WTC11 (cell line): ENCODE measurements at regions not wholly inside any gene's neighbourhood (a gene's known extent, or its start where the extent isn't known, plus 50 kb on each side); places are given as distances from the start of the nearest gene placed in this dataset.

Source experiments
- ATAC-seq: fragments of 200-7000 bp; cut with Tn5 transposase; 2 replicates; pipeline ENCODE4 v1.10.0; 2021; ENCODE audit warnings: mild to moderate bottlenecking, moderate library complexity
- CTCF ChIA-PET: fragments of 300-600 bp; sonication (Branson Sonifier 250); formaldehyde crosslinking; loops from one replicate; lab custom pipeline; 2021; ENCODE audit warnings: antibody characterized with exemption; lab: Charles Lee
- POLR2A ChIA-PET: fragments of 350-600 bp; sonication (Branson Sonifier 250); formaldehyde crosslinking; loops from one replicate; lab custom pipeline; 2021; ENCODE audit warnings: antibody characterized with exemption; lab: Charles Lee
- DNase-seq: peaks from one replicate; pipeline ENCODE4 v3.0.0; 2021; ENCODE audit warnings: low spot score
- H3K27ac Mint-ChIP-seq: 2 replicates; pipeline ENCODE4 v1.8.0; 2021; ENCODE audit warnings: mixed read lengths
- H3K27me3 Mint-ChIP-seq: 2 replicates; pipeline ENCODE4 v1.8.0; 2021; ENCODE audit warnings: low read depth, mild to moderate bottlenecking, moderate library complexity, mixed read lengths
- H3K36me3 Mint-ChIP-seq: 2 replicates; pipeline ENCODE4 v1.8.0; 2021; ENCODE audit warnings: mixed read lengths
- H3K4me1 Mint-ChIP-seq: 2 replicates; pipeline ENCODE4 v1.8.0; 2022; ENCODE audit warnings: mixed read lengths
- H3K4me3 Mint-ChIP-seq: 2 replicates; pipeline ENCODE4 v1.8.0; 2021; ENCODE audit warnings: mild to moderate bottlenecking, moderate library complexity, mixed read lengths
- H3K9me3 Mint-ChIP-seq: 2 replicates; pipeline ENCODE4 v1.8.0; 2021; ENCODE audit warnings: mixed read lengths
- ATF1 ChIP-seq: sonication (generic); formaldehyde crosslinking; IDR thresholded peaks from 2 replicates; pipeline ENCODE4 v1.8.1; 2023; ENCODE audit warnings: mild to moderate bottlenecking, moderate library complexity, missing genetic modification reagents
- CREB1 ChIP-seq: sonication (generic); formaldehyde crosslinking; IDR thresholded peaks from 2 replicates; pipeline ENCODE4 v1.8.0; 2023; ENCODE audit warnings: mild to moderate bottlenecking, missing genetic modification reagents
- ELF4 ChIP-seq: sonication (generic); formaldehyde crosslinking; IDR thresholded peaks from 2 replicates; pipeline ENCODE4 v1.8.1; 2022; ENCODE audit warnings: low read depth, mild to moderate bottlenecking, moderate library complexity, missing genetic modification reagents
- FOXJ3 ChIP-seq: sonication (generic); formaldehyde crosslinking; IDR thresholded peaks from 2 replicates; pipeline ENCODE4 v1.9.0; 2021; ENCODE audit warnings: missing genetic modification reagents, mild to moderate bottlenecking, borderline replicate concordance
- FOXK1 ChIP-seq: sonication (generic); formaldehyde crosslinking; IDR thresholded peaks from 2 replicates; pipeline ENCODE4 v1.8.0; 2022; ENCODE audit warnings: mild to moderate bottlenecking, moderate library complexity, missing genetic modification reagents
- GABPB1 ChIP-seq: sonication (generic); formaldehyde crosslinking; IDR thresholded peaks from 2 replicates; pipeline ENCODE4 v1.8.1; 2023; ENCODE audit warnings: mild to moderate bottlenecking, missing genetic modification reagents
- GTF2I ChIP-seq: fragments of 250-450 bp; sonication (Bioruptor Pico); conservative IDR thresholded peaks from 2 replicates; pipeline ENCODE4 v1.4.0; 2021; ENCODE audit warnings: mild to moderate bottlenecking
- JAZF1 ChIP-seq: fragments of 250-450 bp; sonication (Bioruptor Pico); IDR thresholded peaks from 2 replicates; pipeline ENCODE4 v1.9.0; 2021; ENCODE audit warnings: moderate library complexity, mild to moderate bottlenecking, inconsistent platforms
- MLX ChIP-seq: sonication (generic); formaldehyde crosslinking; IDR thresholded peaks from 2 replicates; pipeline ENCODE4 v1.8.1; 2023; ENCODE audit warnings: mild to moderate bottlenecking, missing genetic modification reagents, moderate library complexity
- NFATC4 ChIP-seq: fragments of 250-450 bp; sonication (Bioruptor Pico); IDR thresholded peaks from 2 replicates; pipeline ENCODE4 v1.9.0; 2021; ENCODE audit warnings: mild to moderate bottlenecking
- OVOL2 ChIP-seq: fragments of 250-450 bp; sonication (Bioruptor Pico); IDR thresholded peaks from 2 replicates; pipeline ENCODE4 v1.9.0; 2021; ENCODE audit warnings: mild to moderate bottlenecking, borderline replicate concordance
- RELA ChIP-seq: sonication (generic); formaldehyde crosslinking; IDR thresholded peaks from 2 replicates; pipeline ENCODE4 v1.8.1; 2022; ENCODE audit warnings: missing genetic modification reagents, mild to moderate bottlenecking, borderline replicate concordance
- SMAD3 ChIP-seq: sonication (generic); formaldehyde crosslinking; IDR thresholded peaks from 2 replicates; pipeline ENCODE4 v1.8.0; 2022; ENCODE audit warnings: missing genetic modification reagents, mild to moderate bottlenecking, borderline replicate concordance
- ZNF396 ChIP-seq: fragments of 250-450 bp; sonication (Bioruptor Pico); IDR thresholded peaks from 2 replicates; pipeline ENCODE4 v1.8.0; 2021; ENCODE audit warnings: mild to moderate bottlenecking, moderate library complexity, borderline replicate concordance
- ZNF423 ChIP-seq: fragments of 250-450 bp; sonication (Bioruptor Pico); IDR thresholded peaks from 2 replicates; pipeline ENCODE4 v2.1.2; 2022; ENCODE audit warnings: mild to moderate bottlenecking, moderate library complexity
- TF ChIP-seq, protein P1 (sequence below): fragments of 250-450 bp; sonication (Bioruptor Pico); IDR thresholded peaks from 2 replicates; pipeline ENCODE4 v1.9.0; 2021; ENCODE audit warnings: mild to moderate bottlenecking
- TF ChIP-seq, protein P2 (sequence below): sonication (generic); formaldehyde crosslinking; IDR thresholded peaks from 2 replicates; pipeline ENCODE4 v1.8.0; 2023; ENCODE audit warnings: missing genetic modification reagents
- TF ChIP-seq, protein P3 (sequence below): sonication (generic); formaldehyde crosslinking; IDR thresholded peaks from 2 replicates; pipeline ENCODE4 v1.8.0; 2023; ENCODE audit warnings: missing genetic modification reagents, mild to moderate bottlenecking, borderline replicate concordance
- TF ChIP-seq, protein P4 (sequence below): fragments of 250-450 bp; sonication (Bioruptor Pico); IDR thresholded peaks from 2 replicates; pipeline ENCODE4 v2.1.2; 2022; ENCODE audit warnings: mild to moderate bottlenecking, moderate library complexity

- no peaks in the 10 kb centered on the region for H3K36me3 Mint-ChIP-seq
- peaks cover 22% of the 10 kb centered on the region for H3K4me1 Mint-ChIP-seq
- H3K27me3 Mint-ChIP-seq = no peaks in the 10 kb centered on the region; the same call in 1 of the 2 replicates
- POLR2A ChIA-PET = no interaction called here
- ATAC-seq = 0 out of 2 replicates have a peak, but pooled peaks have one; percentile 20
- TF ChIP-seq GABPB1 (0 out of 2 replicates have a peak, but pooled peaks have one; percentile 17), RELA (CRISPR knock-in tag) (no peak)
- TF ChIP-seq, all 79 proteins: peak for 1
- DNase-seq = no peak
- CTCF ChIA-PET = interaction anchor here (1.2 to 1.5 kb wide), 2 partner anchors 9 to 10 kb away, joined by 3 to 4 read pairs; no protein-coding TSS in a partner anchor
- peaks cover 12% of the 10 kb centered on the region for H3K9me3 Mint-ChIP-seq
- H3K4me3 Mint-ChIP-seq = no peak overlapping the region
- H3K27ac Mint-ChIP-seq = peak overlapping the region; percentile 75
Observed at GRCh38 chr4:102439236-102439614, 61.9 kb upstream of the NFKB1 start.

DNA sequence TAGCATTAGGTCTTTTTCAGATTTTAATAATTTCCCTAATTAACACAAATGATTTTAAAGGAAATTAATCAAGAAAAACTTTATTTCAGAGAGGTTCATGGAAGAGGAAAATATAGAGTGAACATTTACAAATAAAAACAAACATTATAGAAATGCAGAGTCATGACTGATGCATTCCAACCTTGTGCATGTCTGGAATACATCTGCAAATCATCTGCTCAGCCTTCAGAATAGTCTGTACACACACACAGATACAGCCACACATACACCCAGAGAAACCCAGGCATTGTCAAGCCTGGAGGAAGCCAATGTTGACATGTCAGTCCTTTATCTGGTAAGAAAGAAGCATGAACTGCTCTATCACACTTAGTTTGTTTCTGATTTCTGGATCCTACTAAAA is 61.3 kb upstream of the NFKB1 start:
- TF ChIP-seq ELF4 (no peak), ZNF423 (CRISPR knock-in tag) (no peak), GTF2I (no peak), ZNF396 (CRISPR knock-in tag) (no peak), FOXK1 (no peak), ATF1 (CRISPR knock-in tag) (no peak), OVOL2 (CRISPR knock-in tag) (no peak), FOXJ3 (no peak), MLX (CRISPR knock-in tag) (no peak)
- TF ChIP-seq, protein P1, sequence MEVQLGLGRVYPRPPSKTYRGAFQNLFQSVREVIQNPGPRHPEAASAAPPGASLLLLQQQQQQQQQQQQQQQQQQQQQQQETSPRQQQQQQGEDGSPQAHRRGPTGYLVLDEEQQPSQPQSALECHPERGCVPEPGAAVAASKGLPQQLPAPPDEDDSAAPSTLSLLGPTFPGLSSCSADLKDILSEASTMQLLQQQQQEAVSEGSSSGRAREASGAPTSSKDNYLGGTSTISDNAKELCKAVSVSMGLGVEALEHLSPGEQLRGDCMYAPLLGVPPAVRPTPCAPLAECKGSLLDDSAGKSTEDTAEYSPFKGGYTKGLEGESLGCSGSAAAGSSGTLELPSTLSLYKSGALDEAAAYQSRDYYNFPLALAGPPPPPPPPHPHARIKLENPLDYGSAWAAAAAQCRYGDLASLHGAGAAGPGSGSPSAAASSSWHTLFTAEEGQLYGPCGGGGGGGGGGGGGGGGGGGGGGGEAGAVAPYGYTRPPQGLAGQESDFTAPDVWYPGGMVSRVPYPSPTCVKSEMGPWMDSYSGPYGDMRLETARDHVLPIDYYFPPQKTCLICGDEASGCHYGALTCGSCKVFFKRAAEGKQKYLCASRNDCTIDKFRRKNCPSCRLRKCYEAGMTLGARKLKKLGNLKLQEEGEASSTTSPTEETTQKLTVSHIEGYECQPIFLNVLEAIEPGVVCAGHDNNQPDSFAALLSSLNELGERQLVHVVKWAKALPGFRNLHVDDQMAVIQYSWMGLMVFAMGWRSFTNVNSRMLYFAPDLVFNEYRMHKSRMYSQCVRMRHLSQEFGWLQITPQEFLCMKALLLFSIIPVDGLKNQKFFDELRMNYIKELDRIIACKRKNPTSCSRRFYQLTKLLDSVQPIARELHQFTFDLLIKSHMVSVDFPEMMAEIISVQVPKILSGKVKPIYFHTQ (CRISPR knock-in tag) = no peak
- TF ChIP-seq, protein P2, sequence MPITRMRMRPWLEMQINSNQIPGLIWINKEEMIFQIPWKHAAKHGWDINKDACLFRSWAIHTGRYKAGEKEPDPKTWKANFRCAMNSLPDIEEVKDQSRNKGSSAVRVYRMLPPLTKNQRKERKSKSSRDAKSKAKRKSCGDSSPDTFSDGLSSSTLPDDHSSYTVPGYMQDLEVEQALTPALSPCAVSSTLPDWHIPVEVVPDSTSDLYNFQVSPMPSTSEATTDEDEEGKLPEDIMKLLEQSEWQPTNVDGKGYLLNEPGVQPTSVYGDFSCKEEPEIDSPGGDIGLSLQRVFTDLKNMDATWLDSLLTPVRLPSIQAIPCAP (CRISPR knock-in tag) = no peak
- TF ChIP-seq, protein P3, sequence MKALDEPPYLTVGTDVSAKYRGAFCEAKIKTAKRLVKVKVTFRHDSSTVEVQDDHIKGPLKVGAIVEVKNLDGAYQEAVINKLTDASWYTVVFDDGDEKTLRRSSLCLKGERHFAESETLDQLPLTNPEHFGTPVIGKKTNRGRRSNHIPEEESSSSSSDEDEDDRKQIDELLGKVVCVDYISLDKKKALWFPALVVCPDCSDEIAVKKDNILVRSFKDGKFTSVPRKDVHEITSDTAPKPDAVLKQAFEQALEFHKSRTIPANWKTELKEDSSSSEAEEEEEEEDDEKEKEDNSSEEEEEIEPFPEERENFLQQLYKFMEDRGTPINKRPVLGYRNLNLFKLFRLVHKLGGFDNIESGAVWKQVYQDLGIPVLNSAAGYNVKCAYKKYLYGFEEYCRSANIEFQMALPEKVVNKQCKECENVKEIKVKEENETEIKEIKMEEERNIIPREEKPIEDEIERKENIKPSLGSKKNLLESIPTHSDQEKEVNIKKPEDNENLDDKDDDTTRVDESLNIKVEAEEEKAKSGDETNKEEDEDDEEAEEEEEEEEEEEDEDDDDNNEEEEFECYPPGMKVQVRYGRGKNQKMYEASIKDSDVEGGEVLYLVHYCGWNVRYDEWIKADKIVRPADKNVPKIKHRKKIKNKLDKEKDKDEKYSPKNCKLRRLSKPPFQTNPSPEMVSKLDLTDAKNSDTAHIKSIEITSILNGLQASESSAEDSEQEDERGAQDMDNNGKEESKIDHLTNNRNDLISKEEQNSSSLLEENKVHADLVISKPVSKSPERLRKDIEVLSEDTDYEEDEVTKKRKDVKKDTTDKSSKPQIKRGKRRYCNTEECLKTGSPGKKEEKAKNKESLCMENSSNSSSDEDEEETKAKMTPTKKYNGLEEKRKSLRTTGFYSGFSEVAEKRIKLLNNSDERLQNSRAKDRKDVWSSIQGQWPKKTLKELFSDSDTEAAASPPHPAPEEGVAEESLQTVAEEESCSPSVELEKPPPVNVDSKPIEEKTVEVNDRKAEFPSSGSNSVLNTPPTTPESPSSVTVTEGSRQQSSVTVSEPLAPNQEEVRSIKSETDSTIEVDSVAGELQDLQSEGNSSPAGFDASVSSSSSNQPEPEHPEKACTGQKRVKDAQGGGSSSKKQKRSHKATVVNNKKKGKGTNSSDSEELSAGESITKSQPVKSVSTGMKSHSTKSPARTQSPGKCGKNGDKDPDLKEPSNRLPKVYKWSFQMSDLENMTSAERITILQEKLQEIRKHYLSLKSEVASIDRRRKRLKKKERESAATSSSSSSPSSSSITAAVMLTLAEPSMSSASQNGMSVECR = no peak
- CTCF ChIA-PET = no interaction called here
- peaks cover 22% of the 10 kb centered on the region for H3K4me1 Mint-ChIP-seq
- no peak for ATAC-seq
- no peaks in the 10 kb centered on the region for H3K36me3 Mint-ChIP-seq
- H3K27ac Mint-ChIP-seq = peak overlapping the region; percentile 75; the same call in 1 of the 2 replicates
- DNase-seq = no peak
- H3K27me3 Mint-ChIP-seq = no peaks in the 10 kb centered on the region; the same call in 1 of the 2 replicates
- H3K4me3 Mint-ChIP-seq = no peak overlapping the region
- H3K9me3 Mint-ChIP-seq = peaks cover 7% of the 10 kb centered on the region
- POLR2A ChIA-PET = no interaction called here

DNA sequence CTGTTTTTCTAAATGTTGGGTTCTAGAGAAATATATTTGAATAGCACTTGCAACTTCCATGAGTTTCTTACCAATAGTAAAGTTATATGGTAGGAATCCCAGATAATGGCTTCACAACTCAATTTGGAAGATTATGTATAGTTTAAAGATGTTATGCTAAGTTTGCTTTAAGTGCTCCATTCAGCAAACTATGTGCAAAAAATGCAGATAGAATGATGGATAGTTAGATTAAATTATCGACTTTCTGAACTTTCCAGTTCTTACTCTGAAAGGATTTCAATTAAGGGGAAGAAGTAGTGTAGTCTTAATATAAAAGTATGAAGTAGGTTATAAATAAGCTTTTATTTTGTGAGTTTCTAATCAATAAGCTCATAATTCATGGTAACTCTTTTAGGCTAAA is 60.7 kb upstream of the NFKB1 start:
- no peak for DNase-seq
- ChIA-PET POLR2A (no interaction called here), CTCF (no interaction called here)
- H3K4me3 Mint-ChIP-seq = no peak overlapping the region
- H3K27me3 Mint-ChIP-seq = no peaks in the 10 kb centered on the region; the same call in 1 of the 2 replicates
- H3K9me3 Mint-ChIP-seq = peaks cover 6% of the 10 kb centered on the region
- H3K4me1 Mint-ChIP-seq = peaks cover 22% of the 10 kb centered on the region
- no peaks in the 10 kb centered on the region for H3K36me3 Mint-ChIP-seq
- no peak for ATAC-seq
- H3K27ac Mint-ChIP-seq = no peak overlapping the region
- TF ChIP-seq SMAD3 (CRISPR knock-in tag) (no peak), CREB1 (CRISPR knock-in tag) (no peak), NFATC4 (CRISPR knock-in tag) (no peak), JAZF1 (no peak)
- TF ChIP-seq, protein P1 (CRISPR knock-in tag) = no peak
- TF ChIP-seq, protein P4, sequence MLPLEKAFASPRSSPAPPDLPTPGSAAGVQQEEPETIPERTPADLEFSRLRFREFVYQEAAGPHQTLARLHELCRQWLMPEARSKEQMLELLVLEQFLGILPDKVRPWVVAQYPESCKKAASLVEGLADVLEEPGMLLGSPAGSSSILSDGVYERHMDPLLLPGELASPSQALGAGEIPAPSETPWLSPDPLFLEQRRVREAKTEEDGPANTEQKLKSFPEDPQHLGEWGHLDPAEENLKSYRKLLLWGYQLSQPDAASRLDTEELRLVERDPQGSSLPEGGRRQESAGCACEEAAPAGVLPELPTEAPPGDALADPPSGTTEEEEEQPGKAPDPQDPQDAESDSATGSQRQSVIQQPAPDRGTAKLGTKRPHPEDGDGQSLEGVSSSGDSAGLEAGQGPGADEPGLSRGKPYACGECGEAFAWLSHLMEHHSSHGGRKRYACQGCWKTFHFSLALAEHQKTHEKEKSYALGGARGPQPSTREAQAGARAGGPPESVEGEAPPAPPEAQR (CRISPR knock-in tag) = no peak
